Left ventricle myocardium inferior (tissue), 1 donor: ENCODE measurements at regions not wholly inside any gene's neighbourhood (a gene's known extent, or its start where the extent isn't known, plus 50 kb on each side); places are given as distances from the start of the nearest gene placed in this dataset.

Experiments used
- DNase-seq: peaks from one replicate; pipeline ENCODE4 v3.0.0-alpha.2; 2020
- H3K27ac ChIP-seq: fragments of 200-600 bp; replicated peaks from 2 replicates; pipeline ENCODE4 v1.8.0; 2021
- H3K27me3 ChIP-seq: fragments of 200-600 bp; 2 replicates; pipeline ENCODE4 v1.8.0; 2021; ENCODE audit warnings: low read depth
- H3K36me3 ChIP-seq: fragments of 200-600 bp; 2 replicates; pipeline ENCODE4 v1.8.0; 2021
- H3K4me1 ChIP-seq: fragments of 200-600 bp; 2 replicates; pipeline ENCODE4 v1.8.0; 2021
- H3K4me3 ChIP-seq: fragments of 200-600 bp; 2 replicates; pipeline ENCODE4 v1.8.0; 2021; ENCODE audit warnings: mild to moderate bottlenecking, moderate library complexity
- H3K9me3 ChIP-seq: fragments of 200-600 bp; replicated peaks from 2 replicates; pipeline ENCODE4 v1.8.0; 2021
- CTCF ChIP-seq: fragments of 200-600 bp; IDR thresholded peaks from 2 replicates; pipeline ENCODE4 v1.8.0; 2021; ENCODE audit warnings: antibody characterized with exemption, mild to moderate bottlenecking, borderline replicate concordance
- intact Hi-C: fragments of 100-400 bp; cut with micrococcal nuclease; formaldehyde crosslinking; loops from one replicate; pipeline ENCODE4 v1.11.0; 2022
- donor health status: DM: no; HTN: yes; CAD: no; lungs with severe emphysema.

- intact Hi-C loops: no loop called here
- Histone ChIP-seq H3K27ac (no peak overlapping the region), H3K36me3 (no peaks in the 10 kb centered on the region), H3K4me3 (no peak overlapping the region), H3K9me3 (no peaks in the 10 kb centered on the region), H3K27me3 (no peaks in the 10 kb centered on the region), H3K4me1 (peaks cover 15% of the 10 kb centered on the region)
- TF ChIP-seq CTCF: no peak
- DNase-seq: no peak
These were observed 96.6 kb downstream of the BTBD3 start for GRCh38 chr20:12014276-12014675.

- no peaks in the 10 kb centered on the region for H3K36me3 ChIP-seq
- intact Hi-C loops: no loop called here
These were observed 97.0 kb downstream of the BTBD3 start for GRCh38 chr20:12014736-12015135.

GRCh38 chr20:12016291-12016690 lies 98.6 kb downstream of the BTBD3 start:
- Histone ChIP-seq H3K36me3 (no peaks in the 10 kb centered on the region), H3K9me3 (no peaks in the 10 kb centered on the region), H3K27me3 (no peaks in the 10 kb centered on the region), H3K27ac (no peak overlapping the region), H3K4me3 (no peak overlapping the region), H3K4me1 (peaks cover 15% of the 10 kb centered on the region)
- intact Hi-C loops: no loop called here
- no peak for DNase-seq
- no peak for TF ChIP-seq CTCF

More at GRCh38 chr20:12014736-12015135, 97.0 kb downstream of the BTBD3 start:
- Histone ChIP-seq H3K4me3 (no peak overlapping the region), H3K9me3 (no peaks in the 10 kb centered on the region), H3K4me1 (peaks cover 15% of the 10 kb centered on the region), H3K27ac (no peak overlapping the region), H3K27me3 (no peaks in the 10 kb centered on the region)
- TF ChIP-seq CTCF: no peak
- no peak for DNase-seq

- no peak overlapping the region for H3K27ac ChIP-seq
- intact Hi-C loops: no loop called here
- no peak for DNase-seq
These were observed 102.0 kb downstream of the BTBD3 start for GRCh38 chr20:12019715-12020114.

GRCh38 chr20:12020846-12021245 lies 103.2 kb downstream of the BTBD3 start:
- Histone ChIP-seq H3K27ac (no peak overlapping the region), H3K4me1 (peaks cover 10% of the 10 kb centered on the region), H3K9me3 (no peaks in the 10 kb centered on the region), H3K36me3 (no peaks in the 10 kb centered on the region), H3K4me3 (no peak overlapping the region), H3K27me3 (no peaks in the 10 kb centered on the region)
- no peak for TF ChIP-seq CTCF
- intact Hi-C loops: no loop called here
- DNase-seq: no peak

More at GRCh38 chr20:12019715-12020114, 102.0 kb downstream of the BTBD3 start:
- Histone ChIP-seq H3K4me1 (peaks cover 15% of the 10 kb centered on the region), H3K9me3 (no peaks in the 10 kb centered on the region), H3K27me3 (no peaks in the 10 kb centered on the region), H3K4me3 (no peak overlapping the region), H3K36me3 (no peaks in the 10 kb centered on the region)
- no peak for TF ChIP-seq CTCF

- H3K27me3 ChIP-seq: no peaks in the 10 kb centered on the region
- H3K9me3 ChIP-seq: no peaks in the 10 kb centered on the region
- H3K4me3 ChIP-seq: no peak overlapping the region
- H3K36me3 ChIP-seq: no peaks in the 10 kb centered on the region
- no peak overlapping the region for H3K27ac ChIP-seq
- DNase-seq: no peak
- no peaks in the 10 kb centered on the region for H3K4me1 ChIP-seq
- intact Hi-C loops: no loop called here
- no peak for TF ChIP-seq CTCF
These were observed 104.4 kb downstream of the BTBD3 start for GRCh38 chr20:12022126-12022525.
